ENCODE measurements at regions not wholly inside any gene's neighbourhood (a gene's known extent, or its start where the extent isn't known, plus 50 kb on each side); places are given as distances from the start of the nearest gene placed in this dataset.
"Not testable (repeated sequence)": the region's sequence is repeated elsewhere in the genome, so short reads cannot be mapped to it uniquely, and the experiment has no call there.

- not testable (repeated sequence) for TF ChIP-seq SP1 (CRISPR knock-in tag; conservative IDR thresholded peaks at IDR 0.05); CTCF (IDR thresholded peaks at IDR 0.05); CREB1 (CRISPR knock-in tag; IDR thresholded peaks at IDR 0.05); MAX (CRISPR knock-in tag; IDR thresholded peaks at IDR 0.05); HMGXB4 (CRISPR knock-in tag; IDR thresholded peaks at IDR 0.05); JUN (CRISPR knock-in tag; IDR thresholded peaks at IDR 0.05); ERG (CRISPR knock-in tag; IDR thresholded peaks at IDR 0.05)
Measured at GRCh38 chr2:89236832-89237450, 545.5 kb downstream of the RPIA start.
